ENCODE measurements at regions not wholly inside any gene's neighbourhood (a gene's known extent, or its start where the extent isn't known, plus 50 kb on each side); places are given as distances from the start of the nearest gene placed in this dataset.

DNA sequence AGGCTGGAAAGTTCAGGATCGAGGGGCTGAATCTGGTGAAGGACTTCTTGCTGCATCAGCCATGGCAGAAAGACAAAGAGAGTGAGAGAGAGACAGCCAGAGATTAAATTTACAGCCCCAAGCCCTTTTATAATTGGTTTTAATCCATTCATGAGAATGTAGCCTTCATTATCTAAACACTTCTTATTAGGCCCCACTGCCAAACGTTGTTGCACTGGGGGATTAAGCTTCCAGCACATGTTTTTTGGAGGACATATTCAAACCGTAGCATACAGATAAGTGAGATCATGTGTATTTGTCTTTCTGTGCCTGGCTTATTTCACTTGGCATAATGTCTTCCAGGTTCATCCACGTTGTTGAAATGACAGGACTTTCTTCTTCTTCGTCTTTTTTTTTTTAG is 524.7 kb downstream of the SPRY1 start:
- POLR2A ChIA-PET = no interaction called here
- CTCF ChIA-PET = no interaction called here
- TF ChIP-seq CTBP1 (IDR thresholded peaks at IDR 0.05; ENCODE audit: borderline replicate concordance) (no peak), FOXA1 (IDR thresholded peaks at IDR 0.05) (no peak), LEF1 (IDR thresholded peaks at IDR 0.05; ENCODE audit: borderline replicate concordance) (no peak), TARDBP (IDR thresholded peaks at IDR 0.05) (no peak), L3MBTL2 (conservative IDR thresholded peaks at IDR 0.05) (no peak), HDGF (IDR thresholded peaks at IDR 0.05; ENCODE audit: borderline replicate concordance) (no peak), ZNF384 (IDR thresholded peaks at IDR 0.05) (no peak), FOXM1 (IDR thresholded peaks at IDR 0.05; ENCODE audit: borderline replicate concordance) (no peak), ELF4 (IDR thresholded peaks at IDR 0.05) (no peak)
- no peak for DNase-seq (ENCODE audit: extremely low spot score)

- ChIA-PET POLR2A (no interaction called here), CTCF (no interaction called here)
- DNase-seq (ENCODE audit: extremely low spot score) = no peak
- TF ChIP-seq BHLHE40 (IDR thresholded peaks at IDR 0.05; ENCODE audit: borderline replicate concordance) (no peak), FOXM1 (IDR thresholded peaks at IDR 0.05; ENCODE audit: borderline replicate concordance) (no peak), CTBP1 (IDR thresholded peaks at IDR 0.05; ENCODE audit: borderline replicate concordance) (no peak), FOXA1 (IDR thresholded peaks at IDR 0.05) (no peak), L3MBTL2 (conservative IDR thresholded peaks at IDR 0.05) (no peak), FOXK2 (IDR thresholded peaks at IDR 0.05) (no peak), LEF1 (IDR thresholded peaks at IDR 0.05; ENCODE audit: borderline replicate concordance) (no peak), ARNT (IDR thresholded peaks at IDR 0.05) (no peak), TARDBP (IDR thresholded peaks at IDR 0.05) (no peak), HDGF (IDR thresholded peaks at IDR 0.05; ENCODE audit: borderline replicate concordance) (no peak), NFRKB (IDR thresholded peaks at IDR 0.05) (no peak), ZNF384 (IDR thresholded peaks at IDR 0.05) (no peak), SP1 (IDR thresholded peaks at IDR 0.05) (no peak), ELF4 (IDR thresholded peaks at IDR 0.05) (no peak), SUZ12 (IDR thresholded peaks at IDR 0.05) (no peak)
- TF ChIP-seq, protein P1, sequence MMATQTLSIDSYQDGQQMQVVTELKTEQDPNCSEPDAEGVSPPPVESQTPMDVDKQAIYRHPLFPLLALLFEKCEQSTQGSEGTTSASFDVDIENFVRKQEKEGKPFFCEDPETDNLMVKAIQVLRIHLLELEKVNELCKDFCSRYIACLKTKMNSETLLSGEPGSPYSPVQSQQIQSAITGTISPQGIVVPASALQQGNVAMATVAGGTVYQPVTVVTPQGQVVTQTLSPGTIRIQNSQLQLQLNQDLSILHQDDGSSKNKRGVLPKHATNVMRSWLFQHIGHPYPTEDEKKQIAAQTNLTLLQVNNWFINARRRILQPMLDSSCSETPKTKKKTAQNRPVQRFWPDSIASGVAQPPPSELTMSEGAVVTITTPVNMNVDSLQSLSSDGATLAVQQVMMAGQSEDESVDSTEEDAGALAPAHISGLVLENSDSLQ (IDR thresholded peaks at IDR 0.05) = no peak
Observed at GRCh38 chr4:123922847-123923246, 526.3 kb downstream of the SPRY1 start.

DNA sequence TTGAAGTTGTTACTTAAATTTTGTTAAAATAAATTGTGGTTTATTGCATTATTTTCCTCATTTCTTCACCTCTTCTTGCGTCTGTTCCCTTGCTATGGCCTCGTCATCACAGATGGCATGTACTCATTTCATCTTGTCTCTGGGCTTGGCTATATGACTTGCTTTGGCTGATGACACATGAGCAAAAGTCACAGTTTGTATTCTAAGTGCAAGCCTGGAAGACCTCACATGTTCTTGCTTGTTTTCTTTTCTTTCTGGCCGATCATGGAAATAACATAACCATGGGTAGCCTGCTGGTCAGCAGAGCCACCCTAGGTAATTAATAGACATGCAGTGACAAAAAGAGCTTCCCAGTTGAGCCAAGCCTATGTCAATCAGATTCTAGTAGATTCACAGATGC is 527.9 kb downstream of the SPRY1 start:
- no peak for DNase-seq (ENCODE audit: extremely low spot score)
- CTCF ChIA-PET = no interaction called here
- POLR2A ChIA-PET = no interaction called here
- TF ChIP-seq TARDBP (IDR thresholded peaks at IDR 0.05) = no peak
- TF ChIP-seq CTBP1 (IDR thresholded peaks at IDR 0.05; ENCODE audit: borderline replicate concordance) = no peak
- TF ChIP-seq BHLHE40 (IDR thresholded peaks at IDR 0.05; ENCODE audit: borderline replicate concordance) = no peak
- TF ChIP-seq LEF1 (IDR thresholded peaks at IDR 0.05; ENCODE audit: borderline replicate concordance) = no peak
- no peak for TF ChIP-seq NFRKB (IDR thresholded peaks at IDR 0.05)
- no peak for TF ChIP-seq ZNF384 (IDR thresholded peaks at IDR 0.05)
- no peak for TF ChIP-seq SUZ12 (IDR thresholded peaks at IDR 0.05)
- TF ChIP-seq L3MBTL2 (conservative IDR thresholded peaks at IDR 0.05) = no peak
- no peak for TF ChIP-seq FOXM1 (IDR thresholded peaks at IDR 0.05; ENCODE audit: borderline replicate concordance)
- no peak for TF ChIP-seq FOXA1 (IDR thresholded peaks at IDR 0.05)
- no peak for TF ChIP-seq SP1 (IDR thresholded peaks at IDR 0.05)
- TF ChIP-seq FOXK2 (IDR thresholded peaks at IDR 0.05) = no peak
- no peak for TF ChIP-seq ELF4 (IDR thresholded peaks at IDR 0.05)
- TF ChIP-seq, protein P1 (IDR thresholded peaks at IDR 0.05) = no peak
- no peak for TF ChIP-seq ARNT (IDR thresholded peaks at IDR 0.05)
- no peak for TF ChIP-seq HDGF (IDR thresholded peaks at IDR 0.05; ENCODE audit: borderline replicate concordance)

DNA sequence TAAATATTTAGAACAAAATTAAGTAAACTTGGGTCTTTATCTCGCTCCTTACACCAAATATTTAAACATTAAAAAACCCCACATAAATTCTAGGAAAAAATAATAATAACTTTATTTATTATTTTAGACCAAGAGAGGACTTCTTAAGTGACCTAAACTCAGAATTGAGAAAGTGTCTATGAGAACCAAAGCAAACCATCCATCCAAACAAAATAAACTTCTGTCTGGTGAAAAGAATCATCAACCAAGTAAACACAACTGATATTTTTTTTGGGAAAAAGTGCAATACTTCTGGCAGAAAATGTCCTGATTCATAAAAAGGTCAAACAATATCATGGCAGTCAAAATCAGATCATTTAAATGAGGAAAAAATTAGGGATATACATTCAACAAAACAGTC is 533.0 kb downstream of the SPRY1 start:
- ChIA-PET POLR2A (no interaction called here), CTCF (no interaction called here)
- DNase-seq (ENCODE audit: extremely low spot score) = no peak
- TF ChIP-seq ELF4 (IDR thresholded peaks at IDR 0.05) (no peak), FOXM1 (IDR thresholded peaks at IDR 0.05; ENCODE audit: borderline replicate concordance) (no peak), LEF1 (IDR thresholded peaks at IDR 0.05; ENCODE audit: borderline replicate concordance) (no peak), L3MBTL2 (conservative IDR thresholded peaks at IDR 0.05) (no peak), FOXA1 (IDR thresholded peaks at IDR 0.05) (no peak), CTBP1 (IDR thresholded peaks at IDR 0.05; ENCODE audit: borderline replicate concordance) (no peak), ZNF384 (IDR thresholded peaks at IDR 0.05) (no peak), BHLHE40 (IDR thresholded peaks at IDR 0.05; ENCODE audit: borderline replicate concordance) (no peak), TARDBP (IDR thresholded peaks at IDR 0.05) (no peak), NFRKB (IDR thresholded peaks at IDR 0.05) (no peak), SP1 (IDR thresholded peaks at IDR 0.05) (no peak), HDGF (IDR thresholded peaks at IDR 0.05; ENCODE audit: borderline replicate concordance) (no peak), FOXK2 (IDR thresholded peaks at IDR 0.05) (no peak), ARNT (IDR thresholded peaks at IDR 0.05) (no peak), SUZ12 (IDR thresholded peaks at IDR 0.05) (no peak)
- TF ChIP-seq, protein P1 (IDR thresholded peaks at IDR 0.05) = no peak

DNA sequence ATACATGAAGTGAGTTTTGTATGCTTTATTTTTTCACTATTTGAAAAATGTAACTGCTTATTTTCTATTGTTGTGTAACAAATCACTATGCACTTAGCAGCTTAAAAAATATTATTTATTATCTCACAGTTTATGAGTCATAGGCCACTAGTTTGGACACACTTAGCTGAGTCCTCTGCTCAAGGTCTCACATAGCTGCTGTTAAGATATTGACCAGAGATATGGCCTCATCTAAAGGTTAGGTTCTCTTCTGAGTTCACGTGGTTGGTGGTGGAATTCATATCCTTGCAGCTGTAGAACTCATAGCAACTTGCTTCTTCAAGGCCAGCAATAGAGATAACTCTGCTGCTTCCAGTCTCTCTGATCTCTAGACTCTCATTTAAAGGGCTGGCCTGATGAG is 534.4 kb downstream of the SPRY1 start:
- CTCF ChIA-PET = no interaction called here
- no peak for DNase-seq (ENCODE audit: extremely low spot score)
- POLR2A ChIA-PET = no interaction called here
- no peak for TF ChIP-seq TARDBP (IDR thresholded peaks at IDR 0.05)
- no peak for TF ChIP-seq FOXK2 (IDR thresholded peaks at IDR 0.05)
- TF ChIP-seq HDGF (IDR thresholded peaks at IDR 0.05; ENCODE audit: borderline replicate concordance) = no peak
- no peak for TF ChIP-seq ARNT (IDR thresholded peaks at IDR 0.05)
- TF ChIP-seq ZNF384 (IDR thresholded peaks at IDR 0.05) = no peak
- no peak for TF ChIP-seq ELF4 (IDR thresholded peaks at IDR 0.05)
- no peak for TF ChIP-seq LEF1 (IDR thresholded peaks at IDR 0.05; ENCODE audit: borderline replicate concordance)
- TF ChIP-seq, protein P1 (IDR thresholded peaks at IDR 0.05) = no peak
- TF ChIP-seq SP1 (IDR thresholded peaks at IDR 0.05) = no peak
- TF ChIP-seq FOXM1 (IDR thresholded peaks at IDR 0.05; ENCODE audit: borderline replicate concordance) = no peak
- TF ChIP-seq SUZ12 (IDR thresholded peaks at IDR 0.05) = no peak
- no peak for TF ChIP-seq CTBP1 (IDR thresholded peaks at IDR 0.05; ENCODE audit: borderline replicate concordance)
